Fibroblast of skin of left biceps (primary cell): ENCODE measurements at regions not wholly inside any gene's neighbourhood (a gene's known extent, or its start where the extent isn't known, plus 50 kb on each side); places are given as distances from the start of the nearest gene placed in this dataset.

ENCODE experiments used
- DNase-seq, 2 experiments: peaks; one replicate each; pipeline ENCODE4 v3.0.0-alpha.2; 2013; ENCODE audit warnings: low read depth in 2 of 2

DNA sequence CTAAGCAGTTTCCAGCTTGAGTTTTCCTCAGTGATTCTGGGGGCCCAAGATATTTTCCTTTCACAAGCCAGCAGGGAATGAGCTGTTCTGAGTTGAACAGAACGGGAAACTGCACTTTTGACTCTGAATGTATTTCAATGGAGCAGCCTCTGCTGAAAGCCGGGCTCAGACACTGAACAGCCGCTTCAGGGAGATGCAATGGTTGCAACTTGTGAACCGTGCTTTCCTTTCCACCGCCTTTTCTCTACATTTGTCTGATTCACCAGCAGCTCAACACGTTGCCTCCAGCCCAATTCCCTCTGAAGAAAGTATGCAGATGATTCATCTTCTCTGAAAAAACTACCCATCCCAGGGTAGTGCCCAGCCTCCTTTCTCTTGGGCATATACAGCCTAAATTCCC, 119.3 kb upstream of the PKDCC start:
- DNase-seq, result no peak

- no peak for DNase-seq
These were observed 116.8 kb upstream of the PKDCC start for GRCh38 chr2:41930807-41931566.

GRCh38 chr2:41932241-41933045, 115.4 kb upstream of the PKDCC start:
- DNase-seq, result peak; percentile 81 to 82

- no peak for DNase-seq
These were observed 114.8 kb upstream of the PKDCC start for GRCh38 chr2:41933046-41933420.

DNA sequence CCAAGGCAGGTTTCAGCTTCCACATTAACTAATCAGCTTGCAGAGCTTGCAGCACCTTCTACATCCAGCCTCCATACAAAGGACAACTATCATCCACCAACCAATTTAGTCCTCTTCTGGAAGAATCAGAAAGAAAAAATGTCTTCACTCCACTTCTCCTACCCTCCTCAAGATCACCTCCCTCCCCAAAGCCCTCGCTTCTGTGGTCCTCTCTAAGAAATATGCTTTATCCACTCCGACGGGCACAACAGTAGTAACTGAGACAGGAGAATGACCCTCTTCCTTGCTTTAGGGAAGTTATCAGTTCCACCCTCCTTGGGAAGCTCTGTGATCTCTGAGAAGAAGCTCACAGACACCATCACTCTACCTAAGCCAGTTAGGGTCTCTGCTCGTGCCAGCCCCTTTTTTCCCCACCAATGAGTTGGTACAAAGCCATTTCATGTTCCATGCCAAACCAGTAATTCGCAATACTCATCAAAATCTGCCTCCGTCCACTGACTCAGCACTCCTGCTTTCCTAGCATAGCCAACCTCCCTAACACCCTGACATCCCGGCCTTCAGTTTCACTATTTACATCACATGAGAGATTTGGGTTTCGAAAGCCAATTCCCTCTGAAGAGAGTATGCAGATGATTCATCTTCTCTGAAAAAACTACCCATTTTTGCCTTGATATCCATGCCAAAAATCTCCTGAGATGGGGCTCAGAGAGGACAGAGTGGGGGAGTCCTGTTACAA, 114.1 kb upstream of the PKDCC start:
- DNase-seq, result peak; percentile 94

DNA sequence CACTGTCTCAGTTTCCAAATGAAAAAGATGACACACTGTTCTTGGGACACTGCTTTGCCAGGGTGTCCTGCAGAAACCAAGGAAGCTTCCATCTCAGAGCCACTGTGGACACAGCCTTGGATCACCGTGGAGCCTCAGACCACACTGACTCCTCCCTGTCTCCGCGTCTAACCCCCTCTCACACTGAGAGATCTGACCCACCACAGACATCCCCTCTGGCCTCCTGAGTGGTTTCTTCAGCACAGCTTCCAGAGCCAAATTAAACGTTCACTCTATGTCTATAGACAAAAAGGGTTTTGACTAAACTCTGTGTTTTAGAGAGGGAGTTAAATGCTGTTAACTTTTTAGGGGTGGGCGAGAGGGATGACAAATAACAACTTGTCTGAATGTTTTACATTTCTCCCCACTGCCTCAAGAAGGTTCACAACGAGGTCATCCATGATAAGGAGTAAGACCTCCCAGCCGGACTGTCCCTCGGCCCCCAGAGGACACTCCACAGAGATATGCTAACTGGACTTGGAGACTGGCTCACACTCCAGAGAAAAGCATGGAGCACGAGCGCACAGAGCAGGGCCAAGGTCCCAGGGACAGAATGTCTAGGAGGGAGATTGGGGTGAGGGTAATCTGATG, 113.4 kb upstream of the PKDCC start:
- peak; percentile 45 to 54 for DNase-seq

DNA sequence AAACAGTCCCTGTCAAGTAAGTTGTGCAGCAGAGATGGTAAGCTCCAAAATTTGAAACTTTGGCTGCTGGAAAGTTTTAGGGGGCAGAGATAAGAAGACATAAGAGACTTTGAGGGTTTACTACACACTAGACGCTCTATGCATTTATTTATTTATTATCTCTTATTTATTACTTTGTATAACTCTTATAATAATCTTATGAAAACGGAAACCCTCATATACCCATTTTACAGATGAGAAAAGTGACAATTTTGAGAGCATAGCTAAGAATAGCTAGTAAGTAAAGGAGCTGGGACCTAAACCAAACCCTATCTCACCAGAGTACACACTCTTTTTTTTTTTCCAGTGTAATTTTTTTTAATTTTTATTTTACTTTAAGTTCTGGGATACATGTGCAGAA, 112.8 kb upstream of the PKDCC start:
- DNase-seq, result no peak

DNA sequence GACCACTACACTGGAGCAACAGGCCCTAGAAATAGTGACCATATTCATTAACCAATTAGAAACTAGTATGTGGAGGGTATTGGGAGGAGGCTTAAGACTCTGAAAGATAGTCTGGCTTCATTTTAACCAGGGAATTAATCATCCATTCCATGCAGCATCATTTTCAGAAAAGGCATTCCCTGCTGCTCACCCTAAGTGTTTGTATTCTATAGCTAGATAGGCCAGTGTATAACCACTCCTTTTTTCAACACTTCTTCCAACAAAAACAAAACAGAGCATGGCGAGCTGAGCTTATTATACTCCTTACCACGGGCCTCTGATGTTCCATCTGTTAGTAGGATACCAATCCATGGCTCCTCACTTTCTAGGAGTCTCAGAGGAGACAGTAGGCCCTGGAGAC, 112.0 kb upstream of the PKDCC start:
- no peak for DNase-seq

GRCh38 chr2:41936771-41937463, 110.9 kb upstream of the PKDCC start:
- DNase-seq, result no peak

GRCh38 chr2:41937464-41937906, 110.3 kb upstream of the PKDCC start:
- peak in 1 of 2 experiments; percentile 44 for DNase-seq

DNA sequence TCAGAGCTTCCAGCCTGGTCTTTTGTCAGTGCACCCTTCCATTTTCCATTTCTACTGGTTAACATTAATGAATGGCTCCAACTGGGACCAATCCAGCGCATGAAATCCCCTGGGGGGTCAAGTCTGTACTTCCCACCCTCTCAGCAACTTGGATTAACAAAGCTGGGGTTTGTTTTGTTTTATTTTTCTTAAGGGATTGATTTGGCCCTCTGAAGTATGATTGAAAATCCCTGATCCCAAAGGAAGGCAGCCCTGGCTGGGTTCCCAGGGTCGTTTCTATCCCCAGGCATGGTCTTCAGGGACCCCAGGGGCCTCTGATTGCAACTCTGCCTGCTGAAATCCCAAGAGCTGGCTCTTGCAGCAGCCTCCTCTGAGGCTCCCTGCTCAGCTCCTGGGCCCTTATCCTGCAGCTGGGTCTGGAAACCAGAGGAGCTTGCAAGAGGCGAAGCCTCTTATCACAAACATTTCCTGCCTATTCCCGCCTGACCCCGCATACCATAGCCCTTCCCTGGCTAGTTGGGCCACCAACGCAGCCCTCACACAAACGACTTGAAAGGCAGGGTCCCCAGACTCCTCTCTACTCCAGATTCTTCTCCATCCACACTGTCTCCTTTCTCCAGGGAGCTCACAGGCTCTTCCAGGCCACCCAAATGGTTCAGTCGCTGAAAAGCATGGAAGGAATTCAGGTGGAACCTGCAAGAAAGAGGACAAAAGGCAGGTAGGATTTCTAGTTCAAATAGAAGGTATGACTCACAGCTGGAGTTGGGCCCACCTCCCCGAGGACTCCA, 109.7 kb upstream of the PKDCC start:
- no peak for DNase-seq

DNA sequence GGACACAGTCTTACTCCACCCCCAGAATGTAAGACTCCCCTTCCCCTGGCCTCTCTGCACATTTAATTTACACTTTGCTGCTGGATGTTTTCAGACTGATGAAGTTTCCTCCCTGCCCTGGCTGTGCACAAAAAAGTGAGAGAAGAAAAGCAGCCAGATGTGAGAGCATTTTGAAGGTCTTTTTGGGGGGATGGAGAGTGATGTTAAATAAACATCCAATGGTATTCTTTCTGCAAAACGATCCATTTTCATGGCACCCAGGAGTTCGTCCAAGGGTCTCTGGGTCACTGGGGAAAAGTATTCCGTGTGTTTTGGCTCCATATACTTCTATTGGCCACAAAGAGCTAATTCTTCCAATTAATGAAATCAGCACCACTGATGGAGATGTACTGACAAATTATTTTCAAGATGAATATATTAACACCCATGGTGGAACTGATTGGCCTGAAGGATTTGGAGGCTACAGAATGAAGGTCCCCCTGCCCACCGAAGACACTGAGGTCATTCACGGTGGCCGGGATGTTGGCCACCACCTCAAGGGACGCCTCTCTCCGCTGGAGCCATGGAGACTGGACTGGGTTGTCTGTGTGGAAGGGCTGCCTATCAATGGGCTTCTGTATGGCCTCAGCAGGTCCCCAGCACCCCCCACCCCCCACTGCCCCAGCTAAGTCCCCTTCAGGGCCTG, 107.6 kb upstream of the PKDCC start:
- no peak for DNase-seq

- DNase-seq, result no peak
These were observed 107.1 kb upstream of the PKDCC start for GRCh38 chr2:41940745-41941063.

DNA sequence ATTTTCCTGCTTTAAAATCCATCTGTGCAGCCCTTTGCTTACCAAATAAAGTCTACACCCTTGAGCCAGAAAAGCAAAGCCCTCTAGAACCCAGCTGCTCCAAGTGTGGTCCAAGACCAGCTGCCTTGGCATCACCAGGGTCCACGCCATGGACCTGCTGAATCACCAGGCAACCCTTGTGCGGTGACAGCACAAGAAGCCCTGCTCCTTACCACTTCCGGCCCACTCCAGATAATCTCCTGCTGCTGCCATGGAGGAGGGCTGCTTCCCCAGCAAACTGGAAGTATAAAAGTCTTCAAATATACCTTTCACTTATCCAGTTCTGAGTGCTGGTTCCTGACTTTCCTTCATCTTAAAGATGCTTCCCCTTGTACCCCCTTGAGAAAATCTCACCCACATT, 106.0 kb upstream of the PKDCC start:
- DNase-seq, result no peak

- no peak for DNase-seq
These were observed 105.5 kb upstream of the PKDCC start for GRCh38 chr2:41942278-41942677.

GRCh38 chr2:41943159-41943558, 104.7 kb upstream of the PKDCC start:
- DNase-seq, result no peak

GRCh38 chr2:41944220-41944880, 103.5 kb upstream of the PKDCC start:
- DNase-seq, result no peak

DNA sequence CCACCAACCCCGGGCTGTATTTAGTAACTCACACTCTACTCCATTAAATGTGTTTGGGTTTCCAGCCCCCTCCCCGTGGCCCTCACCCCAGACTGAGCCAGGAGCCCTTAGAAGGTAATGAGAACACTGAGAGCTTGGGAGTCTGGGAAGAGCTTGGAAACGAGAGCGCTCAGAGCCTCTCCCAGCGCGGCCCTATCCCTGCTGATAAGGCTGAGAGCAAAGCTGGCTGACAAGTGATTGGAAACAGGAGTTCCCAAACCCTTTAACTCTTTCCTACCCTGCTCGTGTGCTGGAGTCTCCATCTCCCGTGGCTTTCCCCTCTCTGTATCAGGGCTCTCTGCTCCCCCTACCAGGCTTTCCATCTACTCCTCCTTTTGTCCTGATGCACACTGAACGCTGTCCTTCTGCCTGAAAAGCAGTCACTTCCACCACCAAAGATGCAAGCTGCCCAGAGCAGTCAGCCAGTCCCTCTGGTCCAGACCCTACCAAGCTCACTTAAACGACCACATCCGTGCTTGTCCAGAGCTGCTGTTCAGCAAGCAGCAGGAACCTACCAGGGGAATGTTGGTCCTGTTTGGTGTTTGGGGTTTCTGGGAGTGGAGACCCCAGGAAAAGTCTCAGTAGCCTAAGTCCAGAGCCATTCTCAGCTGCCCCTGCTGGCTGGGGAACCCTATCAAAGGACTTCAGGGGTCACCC, 100.0 kb upstream of the PKDCC start:
- DNase-seq, result no peak

DNA sequence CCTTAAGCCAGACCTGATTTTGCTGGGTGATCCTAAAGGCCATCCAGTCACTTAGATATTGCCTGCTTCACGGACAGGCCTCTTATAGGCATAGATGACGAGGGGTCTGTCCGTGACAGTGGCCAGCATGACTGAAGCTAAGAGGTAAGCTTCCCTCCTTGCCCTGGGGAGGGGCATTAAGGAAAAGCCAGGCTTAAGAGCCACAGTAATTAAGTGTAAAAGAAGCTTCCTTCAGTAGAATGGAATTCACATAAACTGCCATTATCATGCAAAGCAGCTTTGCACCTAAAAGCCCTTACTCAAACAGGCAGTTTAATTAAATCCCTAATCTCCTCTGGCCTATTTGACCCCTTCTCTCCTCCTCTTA, 99.4 kb upstream of the PKDCC start:
- no peak for DNase-seq
